ENCODE measurements at regions not wholly inside any gene's neighbourhood (a gene's known extent, or its start where the extent isn't known, plus 50 kb on each side); places are given as distances from the start of the nearest gene placed in this dataset.

DNA sequence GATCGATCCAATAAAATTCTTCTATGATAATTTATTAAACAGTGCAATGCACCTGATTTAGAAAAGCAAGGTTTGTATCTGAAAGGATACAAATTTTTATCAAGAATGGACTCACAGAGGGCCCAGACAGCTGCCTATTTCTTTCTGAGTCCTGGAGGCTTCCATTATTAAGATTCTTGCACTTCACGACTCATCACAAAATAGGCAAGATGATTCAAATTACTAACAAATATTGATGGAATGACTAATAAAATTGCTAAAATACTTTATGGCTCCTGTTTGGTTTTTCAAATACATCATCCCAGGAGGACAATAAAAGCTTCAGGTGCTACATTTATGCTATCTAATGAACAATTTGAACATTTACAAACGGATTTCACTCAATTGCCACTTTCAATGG, 483.0 kb upstream of the AGTR1 start:
- no peak for DNase-seq (ENCODE audit: low spot score)

DNA sequence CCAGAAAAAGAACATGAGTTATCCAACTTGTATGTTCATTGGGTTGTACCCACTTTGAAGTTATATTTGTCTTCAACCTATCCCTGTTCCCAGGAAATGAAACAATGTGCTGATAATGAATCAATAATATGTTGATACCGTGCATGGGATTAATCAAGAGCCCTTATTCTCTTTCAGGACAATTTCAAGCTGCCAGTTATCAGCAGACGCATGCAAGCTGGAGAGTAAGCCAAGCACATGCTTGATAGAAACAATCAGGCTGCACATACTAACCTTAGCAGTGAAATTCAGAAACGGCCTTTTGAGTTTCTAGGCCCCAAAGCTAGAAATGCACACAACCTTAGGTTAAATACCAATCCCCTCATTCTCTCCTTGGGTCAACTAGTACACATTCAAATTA, 480.4 kb upstream of the AGTR1 start:
- no peak for DNase-seq (ENCODE audit: low spot score)

DNA sequence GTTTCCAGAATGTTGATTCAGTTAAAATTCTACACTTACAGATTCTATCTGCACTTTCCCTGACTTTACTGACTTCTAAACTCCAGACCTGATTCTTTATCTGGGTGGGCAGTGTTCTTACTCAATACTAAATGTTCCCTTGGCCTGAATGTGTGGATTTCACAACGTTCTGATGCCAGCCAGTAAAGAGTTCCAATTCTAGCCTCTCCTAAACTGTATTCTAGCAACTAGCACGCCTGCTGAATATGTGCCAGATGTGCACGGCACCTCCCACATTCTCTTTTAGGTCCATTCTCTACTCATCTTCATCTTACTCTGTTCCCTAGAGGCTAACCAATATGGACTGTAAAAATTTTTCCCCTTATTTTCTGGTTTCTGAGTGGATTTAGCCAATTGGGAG, 479.5 kb upstream of the AGTR1 start:
- DNase-seq (ENCODE audit: low spot score), result no peak

DNA sequence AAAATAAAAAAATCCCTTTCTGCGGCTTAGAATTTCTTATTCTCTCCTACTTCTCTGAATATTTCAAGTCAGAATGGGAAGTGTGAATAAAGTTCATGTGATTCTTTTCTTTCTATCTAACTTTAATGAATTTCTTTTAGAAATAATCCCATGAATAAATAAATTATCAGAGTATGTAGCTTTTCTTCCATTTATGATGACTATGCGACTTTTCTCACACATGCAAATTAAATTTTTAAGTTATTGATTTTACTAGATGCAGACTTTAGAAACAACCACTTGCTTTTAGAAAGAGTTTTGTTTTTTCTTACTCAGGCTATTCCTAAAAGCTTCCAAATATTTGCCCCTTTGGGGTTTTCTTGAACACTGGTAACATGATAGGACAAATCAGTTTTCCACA, 477.7 kb upstream of the AGTR1 start:
- no peak for DNase-seq (ENCODE audit: low spot score)

DNA sequence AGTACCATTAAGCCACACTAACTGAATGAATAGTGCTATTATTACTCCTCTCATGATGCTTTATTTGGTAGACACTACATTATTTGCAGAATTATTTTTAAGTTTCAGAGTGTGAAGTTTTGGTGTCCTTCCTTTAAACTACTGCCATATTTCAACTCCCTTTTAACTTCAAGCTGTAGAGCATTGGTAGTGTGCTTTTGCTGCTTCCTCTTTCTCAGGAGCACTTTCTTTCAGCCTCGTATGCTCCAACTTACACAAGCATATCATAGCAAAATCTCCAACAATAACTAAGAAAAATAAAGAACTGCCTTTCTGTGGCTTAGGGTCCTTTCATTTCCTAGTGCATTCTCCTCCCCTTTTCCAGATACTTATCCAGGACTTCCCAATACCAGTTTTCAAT, 476.4 kb upstream of the AGTR1 start:
- DNase-seq (ENCODE audit: low spot score), result no peak

DNA sequence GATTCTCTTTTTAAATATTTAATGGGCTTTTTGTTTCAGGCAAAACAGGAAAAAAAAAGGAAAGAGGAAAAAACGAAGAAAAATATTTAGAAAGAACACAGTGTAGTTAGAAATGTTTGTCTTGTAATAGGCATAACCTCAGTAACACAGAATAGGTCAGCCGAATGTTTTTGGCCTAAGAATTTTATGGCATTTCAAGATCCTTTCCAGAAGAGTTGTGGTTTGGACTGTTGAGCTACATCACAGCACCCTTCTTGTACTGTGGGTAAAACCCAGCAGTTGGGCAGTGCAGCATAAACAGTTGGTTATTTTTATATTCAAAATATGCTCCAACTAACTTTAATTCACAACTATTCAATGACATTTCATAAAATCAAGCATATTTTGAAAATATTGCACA, 474.4 kb upstream of the AGTR1 start:
- DNase-seq (ENCODE audit: low spot score), result no peak

DNA sequence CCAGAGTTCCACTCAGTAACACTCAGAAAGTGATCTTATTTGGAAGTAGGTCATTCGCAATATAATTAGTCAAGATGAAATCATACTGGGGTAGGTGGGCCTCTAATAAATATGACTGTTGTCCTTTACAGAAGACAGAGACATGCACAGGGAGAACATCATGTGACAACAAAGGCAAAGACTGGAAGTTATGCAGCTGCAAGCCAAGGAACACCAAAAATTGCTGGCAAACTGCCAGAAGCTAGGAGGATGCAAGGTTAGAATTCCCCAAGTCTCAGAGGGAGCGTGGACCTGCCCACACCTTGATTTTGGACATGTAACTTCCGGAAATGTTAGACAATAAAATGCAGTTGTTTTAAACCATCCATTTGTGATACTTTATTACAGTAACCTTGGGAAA, 471.5 kb upstream of the AGTR1 start:
- DNase-seq (ENCODE audit: low spot score), result no peak

DNA sequence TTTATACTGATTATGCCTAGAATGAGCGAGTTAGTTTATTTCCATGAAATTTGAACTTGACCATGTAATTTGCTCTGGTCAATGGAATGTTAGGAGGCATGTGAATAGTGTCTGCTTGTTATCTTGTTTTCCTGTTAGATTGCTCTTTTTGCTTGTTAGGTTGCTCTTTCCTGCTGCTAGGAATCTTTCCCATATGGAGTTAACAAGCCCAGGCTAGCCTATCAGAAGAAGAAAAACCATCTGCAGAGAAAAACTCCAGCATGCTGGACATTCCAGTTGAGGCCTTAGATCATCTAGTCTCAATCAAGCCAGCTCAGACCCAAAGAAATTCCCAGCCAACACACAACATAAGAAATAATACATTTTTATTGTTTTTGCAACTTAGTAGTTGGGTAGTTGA, 470.2 kb upstream of the AGTR1 start:
- DNase-seq (ENCODE audit: low spot score), result no peak

DNA sequence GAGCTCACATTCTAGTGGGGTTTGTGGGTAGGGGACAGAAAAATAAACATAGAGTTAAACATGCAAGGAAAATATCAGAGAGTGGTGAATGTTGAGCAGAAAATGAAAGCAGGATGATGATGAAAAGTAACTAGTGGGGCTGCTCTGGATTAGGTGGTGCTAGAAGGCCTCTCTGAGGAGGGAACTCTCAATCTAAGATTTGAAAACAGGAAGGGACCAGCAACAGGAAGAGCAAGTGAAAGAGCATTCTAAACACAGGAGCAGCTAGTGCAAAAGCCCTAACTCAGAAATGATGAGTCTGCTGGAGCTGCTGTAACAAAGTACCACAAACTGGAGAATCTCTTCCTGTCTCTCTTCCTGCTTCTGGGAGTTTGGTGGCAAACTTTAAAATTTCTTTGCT, 468.6 kb upstream of the AGTR1 start:
- no peak for DNase-seq (ENCODE audit: low spot score)

DNA sequence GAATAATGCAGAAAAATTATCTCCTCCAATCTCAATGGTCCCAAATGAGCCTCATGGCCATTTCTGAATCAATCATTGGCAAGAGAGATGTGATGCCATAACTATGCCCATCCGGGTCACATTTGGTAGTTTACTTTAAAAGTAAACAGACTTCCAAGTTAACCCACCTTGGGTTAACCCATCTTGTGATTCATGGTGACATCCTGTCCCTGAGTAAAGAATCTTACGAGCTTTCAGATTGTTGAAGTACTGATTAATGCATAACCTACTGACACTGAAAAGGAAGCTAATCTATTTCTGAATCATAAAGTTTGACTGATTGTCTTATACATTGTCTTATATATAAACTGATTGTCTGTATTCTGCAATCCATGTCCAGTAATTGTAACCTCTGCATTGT, 467.2 kb upstream of the AGTR1 start:
- no peak for DNase-seq (ENCODE audit: low spot score)

DNA sequence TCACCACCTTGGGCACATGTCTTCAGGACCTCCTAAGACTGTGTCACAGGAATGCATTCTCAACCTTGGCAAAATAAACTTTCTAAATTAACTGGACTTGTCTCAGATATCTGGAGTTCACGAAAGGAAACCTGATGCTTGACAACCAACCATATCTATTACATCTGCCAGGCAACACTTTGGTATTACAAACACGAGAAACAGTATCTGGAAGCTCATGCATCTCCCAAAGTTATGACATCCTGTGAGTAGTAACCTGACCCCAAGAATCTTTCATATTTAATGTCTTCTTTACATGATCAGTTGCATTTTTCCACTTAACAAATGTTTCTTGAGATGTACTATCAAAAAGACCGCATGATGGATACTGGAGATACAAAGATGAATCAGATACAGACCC, 465.3 kb upstream of the AGTR1 start:
- no peak for DNase-seq (ENCODE audit: low spot score)

DNA sequence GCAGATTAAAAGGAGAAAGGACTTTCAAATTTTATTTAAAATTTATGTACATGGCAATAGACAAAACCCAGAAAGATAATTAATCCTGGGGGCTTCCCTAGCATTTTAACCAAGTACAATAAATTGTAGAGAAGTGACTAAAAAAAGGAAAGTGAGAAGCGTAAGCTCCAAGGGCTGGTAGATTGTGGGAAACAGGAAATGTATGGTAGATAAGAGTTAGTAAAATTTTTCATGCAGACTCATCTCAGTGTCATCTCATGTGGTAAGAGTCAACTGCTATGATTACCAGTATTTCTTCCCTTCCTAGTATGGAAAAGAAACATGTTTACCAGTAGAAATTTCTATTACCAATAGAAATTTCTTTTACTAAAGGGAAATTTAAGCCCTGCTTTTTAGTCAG, 464.3 kb upstream of the AGTR1 start:
- DNase-seq (ENCODE audit: low spot score), result no peak

DNA sequence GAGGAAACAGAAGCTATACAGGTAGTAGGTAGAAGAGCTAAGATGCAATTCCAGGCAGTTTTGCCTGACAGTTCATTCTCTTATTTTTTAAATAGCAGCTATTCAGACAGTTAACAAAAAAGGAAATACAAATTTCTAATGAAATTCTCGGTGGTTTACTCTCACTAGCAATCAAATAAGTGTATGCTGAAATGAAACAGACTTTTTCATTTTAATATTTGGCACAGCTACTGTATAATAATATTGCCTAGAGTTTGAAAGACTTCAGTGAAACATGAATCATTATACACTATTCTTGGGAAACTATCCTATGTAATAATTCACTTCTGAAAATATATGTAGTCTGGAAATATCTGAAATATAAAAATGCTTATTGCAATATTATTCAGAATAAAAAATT, 463.2 kb upstream of the AGTR1 start:
- DNase-seq (ENCODE audit: low spot score), result no peak

DNA sequence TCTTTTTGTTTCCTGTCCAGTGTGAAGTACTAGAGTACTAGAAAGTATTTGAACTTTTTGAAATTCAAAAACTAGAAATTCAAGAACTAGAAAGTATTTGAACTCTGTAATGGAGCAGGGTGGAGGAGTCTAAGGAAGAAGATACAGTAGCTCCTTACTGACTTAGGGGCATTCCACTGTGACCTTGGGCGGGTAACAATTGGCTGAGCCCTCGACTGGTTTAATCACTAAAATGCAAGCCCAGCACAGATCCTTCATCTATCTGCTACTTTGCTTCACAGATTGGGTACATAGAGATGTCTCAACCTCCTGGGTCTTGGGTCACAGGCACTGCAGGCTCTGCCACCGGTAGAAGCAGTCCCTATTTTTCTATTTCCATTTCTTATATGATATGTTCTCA, 462.1 kb upstream of the AGTR1 start:
- no peak for DNase-seq (ENCODE audit: low spot score)

DNA sequence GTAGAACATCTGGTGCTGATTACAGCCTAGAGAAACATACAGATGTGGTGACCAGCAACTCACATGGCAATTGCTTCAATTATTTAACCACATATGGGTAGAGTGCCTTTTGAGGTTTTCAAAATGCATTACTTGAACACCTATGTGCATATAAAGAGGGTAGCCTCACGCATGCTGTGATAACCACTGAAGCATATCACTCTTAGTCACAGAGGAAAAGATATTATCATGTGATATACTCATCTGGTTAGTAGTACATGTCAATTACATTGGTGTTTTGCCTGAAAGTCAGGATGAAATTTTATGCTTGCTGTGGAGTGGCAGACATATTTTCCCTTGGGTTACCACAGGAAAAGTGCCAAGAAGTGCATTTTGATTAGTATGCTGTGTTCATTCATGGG, 459.3 kb upstream of the AGTR1 start:
- no peak for DNase-seq (ENCODE audit: low spot score)

DNA sequence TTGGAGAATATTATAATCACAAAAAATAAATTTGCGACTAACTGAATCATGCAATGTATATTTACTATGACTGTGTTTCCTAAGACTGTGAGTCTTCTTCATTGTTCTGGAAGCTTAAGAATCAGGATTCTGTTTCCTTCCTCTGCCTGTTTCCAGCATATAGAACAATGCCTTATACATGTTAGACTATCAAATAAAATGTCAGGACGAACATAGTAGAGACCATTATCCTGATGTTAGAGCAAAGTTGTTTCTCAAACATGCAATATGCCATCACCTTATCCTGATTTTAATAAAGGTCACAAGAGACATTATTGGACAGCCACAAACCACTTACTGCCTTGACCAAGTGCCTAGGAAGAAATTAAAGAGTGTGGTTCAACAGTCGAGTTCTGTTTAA, 457.4 kb upstream of the AGTR1 start:
- DNase-seq (ENCODE audit: low spot score), result no peak

DNA sequence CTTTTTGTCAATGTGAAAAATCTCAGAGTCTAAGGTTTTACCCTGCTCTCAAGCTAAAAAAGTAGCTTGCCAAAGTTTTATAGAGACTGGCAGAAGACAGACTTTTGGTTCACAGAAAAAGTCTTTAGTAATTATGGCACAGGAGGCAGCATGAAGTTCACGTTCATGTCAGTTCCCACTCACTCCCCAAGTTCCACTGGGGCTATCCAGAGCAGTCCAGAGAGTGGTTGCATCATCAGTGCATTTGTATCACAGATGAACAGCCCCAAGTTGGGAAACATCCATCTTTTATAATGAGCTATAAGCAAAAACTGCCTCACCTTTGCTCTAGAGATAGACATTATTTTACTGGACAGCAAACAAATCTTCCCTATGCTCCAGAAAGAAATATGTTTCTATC, 454.1 kb upstream of the AGTR1 start:
- no peak for DNase-seq (ENCODE audit: low spot score)

DNA sequence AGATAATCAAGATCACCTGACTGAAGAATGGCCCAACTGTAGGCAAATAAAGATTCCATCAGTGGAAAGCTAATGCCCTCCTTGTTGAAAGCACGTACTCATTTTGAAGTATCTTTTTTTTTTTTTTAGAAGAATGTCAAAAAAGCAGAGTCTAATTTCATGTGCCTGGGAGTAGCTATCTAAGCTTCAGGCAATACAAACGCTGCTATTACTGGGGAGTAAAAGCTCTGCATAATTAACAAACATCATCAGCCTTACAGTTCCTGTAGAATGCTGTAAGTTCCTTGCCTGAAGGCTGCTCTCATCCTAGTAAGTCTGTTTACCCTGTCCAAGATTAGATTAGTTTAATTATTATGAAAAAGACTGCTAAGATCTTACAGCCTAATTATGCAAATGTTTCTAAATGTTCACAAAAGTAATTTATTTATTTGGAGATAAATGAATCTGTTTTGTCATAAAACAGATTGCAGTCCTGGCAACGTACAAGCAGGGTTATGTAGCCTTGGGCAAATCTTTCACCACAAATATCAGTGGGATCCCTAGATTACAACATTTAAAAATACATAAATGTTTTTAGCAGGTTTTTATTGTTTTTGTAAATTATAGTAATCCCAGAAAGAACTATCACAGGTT, 451.3 kb upstream of the AGTR1 start:
- DNase-seq (ENCODE audit: low spot score), result no peak

DNA sequence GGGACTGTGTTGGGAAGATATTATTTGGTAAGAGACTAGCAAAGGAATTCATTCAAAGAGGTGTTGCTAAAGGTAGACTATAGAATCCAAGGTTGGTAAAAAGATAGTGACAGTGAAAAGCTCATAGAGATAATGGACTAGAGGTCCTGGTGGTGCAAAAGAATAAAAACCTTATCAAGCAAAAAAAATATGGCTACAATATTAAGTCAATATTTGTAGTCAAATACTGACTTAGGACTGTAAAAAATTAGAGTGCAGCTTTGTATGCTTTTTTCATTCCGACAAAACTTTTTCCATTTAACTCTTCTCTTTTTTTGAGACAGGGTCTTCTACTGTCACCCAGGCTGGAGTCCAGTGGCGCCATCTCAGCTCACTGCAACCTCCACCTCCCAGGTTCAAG, 444.0 kb upstream of the AGTR1 start:
- DNase-seq (ENCODE audit: low spot score), result no peak

DNA sequence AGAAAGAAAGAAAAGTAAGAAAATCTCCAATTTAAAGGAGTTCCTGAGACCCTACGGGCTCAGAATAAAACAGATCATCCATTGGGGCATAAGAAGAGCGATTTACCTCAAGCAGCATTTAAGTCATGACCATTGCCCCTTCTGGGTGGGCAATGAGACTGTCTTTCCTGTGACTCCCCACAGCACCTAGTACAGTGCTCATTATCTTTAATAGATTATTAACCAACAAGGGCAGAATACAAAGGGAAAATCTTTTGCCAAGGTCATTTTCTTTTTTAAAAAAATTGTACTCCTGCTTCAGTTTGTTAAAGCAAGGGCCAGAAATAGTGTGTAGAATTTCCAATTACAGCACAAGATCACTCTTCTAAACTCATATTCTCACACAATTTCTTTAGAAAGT, 443.3 kb upstream of the AGTR1 start:
- DNase-seq (ENCODE audit: low spot score), result no peak

DNA sequence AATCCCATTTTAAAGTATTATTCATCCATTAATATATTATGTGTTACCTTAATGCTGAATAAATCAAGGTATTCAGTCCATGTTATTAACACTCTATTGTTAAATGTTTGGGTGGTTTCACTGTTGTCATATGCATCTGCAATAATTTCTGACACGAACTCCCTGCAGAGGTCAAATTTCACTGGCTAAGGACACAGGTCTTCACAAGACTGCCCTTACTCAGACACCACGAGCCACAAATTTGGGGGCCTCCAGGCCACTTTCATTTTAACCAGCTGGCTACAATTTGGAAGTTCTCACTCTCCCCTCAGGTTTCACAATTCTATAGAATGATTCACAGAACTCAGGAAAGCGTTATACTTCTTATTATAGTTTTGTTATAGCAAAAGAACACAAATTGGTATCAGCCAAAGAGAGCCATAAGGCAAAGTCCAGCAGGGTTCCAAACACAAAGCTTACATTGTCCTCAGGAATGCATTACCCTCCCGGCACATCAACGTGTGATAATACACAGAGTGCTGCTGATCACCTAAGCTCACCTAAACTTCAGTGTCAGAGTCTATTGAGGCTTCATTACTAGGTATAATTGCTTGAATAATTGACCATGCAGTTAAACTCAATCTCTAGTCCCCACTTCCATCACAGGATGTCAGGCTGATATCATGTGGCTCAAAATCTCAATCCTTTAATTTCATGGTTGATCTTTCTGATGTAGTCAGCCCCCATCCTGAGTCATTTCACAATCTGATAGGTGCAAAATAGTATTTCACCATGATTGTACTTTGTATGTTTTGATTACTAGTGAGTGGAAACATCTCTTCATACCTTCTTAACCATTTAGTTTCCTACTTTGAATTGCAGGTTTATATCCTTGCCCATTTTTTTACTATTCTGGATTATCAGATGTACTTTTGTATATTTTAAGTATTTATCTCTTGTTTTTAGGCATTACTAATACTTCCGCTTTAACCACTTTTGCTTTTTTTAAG, 441.4 kb upstream of the AGTR1 start:
- peak; percentile 39 for DNase-seq (ENCODE audit: low spot score)

DNA sequence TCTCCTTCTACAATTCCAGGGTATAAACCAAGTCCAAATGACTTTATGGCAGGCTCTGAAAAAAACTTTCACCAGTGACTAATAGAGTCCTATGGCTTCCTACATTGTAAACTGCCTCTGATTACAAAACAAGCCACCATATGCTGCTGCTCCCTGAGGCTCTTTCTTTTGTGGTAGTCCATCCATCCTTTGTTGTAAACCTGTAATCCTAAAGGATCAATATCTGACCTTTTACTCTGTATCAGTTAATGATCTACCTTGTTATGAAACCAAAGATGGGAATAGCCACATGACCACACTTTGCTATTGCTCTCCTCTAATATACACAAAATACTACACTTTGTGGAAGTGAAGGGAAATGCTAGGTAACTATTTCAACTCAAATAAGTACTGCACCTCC, 434.7 kb upstream of the AGTR1 start:
- no peak for DNase-seq (ENCODE audit: low spot score)

DNA sequence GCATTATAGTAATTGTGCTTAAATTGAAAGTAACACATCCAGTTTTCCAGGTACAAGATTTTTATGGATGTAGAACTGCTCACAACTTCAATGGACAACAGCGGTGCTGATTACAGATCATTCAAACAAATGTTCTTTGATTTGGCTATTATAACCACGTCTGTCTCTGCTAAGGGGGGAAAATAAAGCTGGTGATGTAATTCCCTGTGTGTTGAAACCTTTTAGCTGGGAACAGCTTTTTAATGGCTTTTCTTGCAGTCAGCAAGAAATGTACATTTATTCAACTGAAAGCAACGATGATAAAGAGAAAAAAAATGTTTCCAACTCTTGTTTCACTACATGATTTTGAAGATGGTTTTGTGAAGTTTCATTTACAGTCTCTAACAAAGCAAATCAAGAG, 431.9 kb upstream of the AGTR1 start:
- DNase-seq (ENCODE audit: low spot score), result no peak
